ENCODE measurements at regions not wholly inside any gene's neighbourhood (a gene's known extent, or its start where the extent isn't known, plus 50 kb on each side); places are given as distances from the start of the nearest gene placed in this dataset.

GRCh38 chr6:82017288-82017687, 230.3 kb downstream of the IBTK start:
- H3K4me1 ChIP-seq (ENCODE audit: control extremely low read depth in 1 of 4, control insufficient read depth in 4 of 4, insufficient read depth in 4 of 4, low read length in 3 of 4) = peaks cover 0 to 5% (median 1%) of the 10 kb centered on the region in 4 experiments
- CTCF ChIA-PET = interaction anchor here (0.7 kb wide), 1 partner anchor 11 kb away, joined by 5 read pairs; no protein-coding TSS in a partner anchor
- peak in 1 of 3 donors; percentile 12 for DNase-seq

GRCh38 chr6:82015526-82015925, 232.0 kb downstream of the IBTK start:
- POLR2A ChIA-PET = no interaction called here
- Histone ChIP-seq H3K27ac (ENCODE audit: insufficient read depth in 1 of 2, low read depth in 1 of 2, low read length in 2 of 2, poor library complexity in 1 of 2, severe bottlenecking in 2 of 2) (no peak overlapping the region), H3K36me3 (ENCODE audit: control insufficient read depth in 4 of 4, insufficient read depth in 4 of 4, low read length in 3 of 4) (no peaks in the 10 kb centered on the region), H3K4me3 (ENCODE audit: control insufficient read depth in 1 of 7, extremely low read depth in 1 of 7, insufficient read depth in 4 of 7, low read depth in 2 of 7, low read length in 6 of 7) (no peak overlapping the region), H3K9me3 (ENCODE audit: control extremely low read depth in 1 of 5, control insufficient read depth in 4 of 5, insufficient read depth in 2 of 5, low read depth in 1 of 5, low read length in 4 of 5) (no peaks in the 10 kb centered on the region), H3K4me1 (ENCODE audit: control extremely low read depth in 1 of 4, control insufficient read depth in 4 of 4, insufficient read depth in 4 of 4, low read length in 3 of 4) (peaks cover 0 to 5% (median 1%) of the 10 kb centered on the region in 4 experiments), H3K27me3 (replicated peaks in 2 of 5; ENCODE audit: control insufficient read depth in 4 of 5, insufficient read depth in 5 of 5, low read length in 4 of 5) (no peaks in the 10 kb centered on the region)
- no peak for DNase-seq
- WGBS (ENCODE audit: insufficient coverage) = no CpG with 5 or more reads among the region's 2 CpGs
- CTCF ChIA-PET = interaction anchor here (1.3 kb wide), 1 partner anchor 10 kb away, joined by 5 read pairs; no protein-coding TSS in a partner anchor

More at GRCh38 chr6:82017288-82017687, 230.3 kb downstream of the IBTK start:
- POLR2A ChIA-PET = no interaction called here
- no peaks in the 10 kb centered on the region for H3K9me3 ChIP-seq (ENCODE audit: control extremely low read depth in 1 of 5, control insufficient read depth in 4 of 5, insufficient read depth in 2 of 5, low read depth in 1 of 5, low read length in 4 of 5)
- H3K27me3 ChIP-seq (replicated peaks in 2 of 5; ENCODE audit: control insufficient read depth in 4 of 5, insufficient read depth in 5 of 5, low read length in 4 of 5) = no peaks in the 10 kb centered on the region
- H3K27ac ChIP-seq (ENCODE audit: insufficient read depth in 1 of 2, low read depth in 1 of 2, low read length in 2 of 2, poor library complexity in 1 of 2, severe bottlenecking in 2 of 2) = no peak overlapping the region
- H3K4me3 ChIP-seq (ENCODE audit: control insufficient read depth in 1 of 7, extremely low read depth in 1 of 7, insufficient read depth in 4 of 7, low read depth in 2 of 7, low read length in 6 of 7) = no peak overlapping the region
- no peaks in the 10 kb centered on the region for H3K36me3 ChIP-seq (ENCODE audit: control insufficient read depth in 4 of 4, insufficient read depth in 4 of 4, low read length in 3 of 4)

GRCh38 chr6:82015043-82015442, 232.5 kb downstream of the IBTK start:
- ChIA-PET POLR2A (no interaction called here), CTCF (interaction anchor here (1.3 kb wide), 1 partner anchor 9 kb away, joined by 5 read pairs; no protein-coding TSS in a partner anchor)
- Histone ChIP-seq H3K27ac (ENCODE audit: insufficient read depth in 1 of 2, low read depth in 1 of 2, low read length in 2 of 2, poor library complexity in 1 of 2, severe bottlenecking in 2 of 2) (no peak overlapping the region), H3K9me3 (ENCODE audit: control extremely low read depth in 1 of 5, control insufficient read depth in 4 of 5, insufficient read depth in 2 of 5, low read depth in 1 of 5, low read length in 4 of 5) (no peaks in the 10 kb centered on the region), H3K27me3 (replicated peaks in 2 of 5; ENCODE audit: control insufficient read depth in 4 of 5, insufficient read depth in 5 of 5, low read length in 4 of 5) (no peaks in the 10 kb centered on the region), H3K4me1 (ENCODE audit: control extremely low read depth in 1 of 4, control insufficient read depth in 4 of 4, insufficient read depth in 4 of 4, low read length in 3 of 4) (peaks cover 0 to 5% (median 1%) of the 10 kb centered on the region in 4 experiments), H3K36me3 (ENCODE audit: control insufficient read depth in 4 of 4, insufficient read depth in 4 of 4, low read length in 3 of 4) (no peaks in the 10 kb centered on the region), H3K4me3 (ENCODE audit: control insufficient read depth in 1 of 7, extremely low read depth in 1 of 7, insufficient read depth in 4 of 7, low read depth in 2 of 7, low read length in 6 of 7) (no peak overlapping the region)
- peak in 2 of 3 donors; percentile 57 to 64 for DNase-seq
- WGBS (ENCODE audit: insufficient coverage) = 86% methylated on average over 1 of the region's 2 CpGs

GRCh38 chr6:82013561-82014530, 233.7 kb downstream of the IBTK start:
- H3K9me3 ChIP-seq (ENCODE audit: control extremely low read depth in 1 of 5, control insufficient read depth in 4 of 5, insufficient read depth in 2 of 5, low read depth in 1 of 5, low read length in 4 of 5) = peaks cover 0 to 3% (median 0%) of the 10 kb centered on the region in 5 experiments
- H3K27me3 ChIP-seq (replicated peaks in 2 of 5; ENCODE audit: control insufficient read depth in 4 of 5, insufficient read depth in 5 of 5, low read length in 4 of 5) = no peaks in the 10 kb centered on the region
- no peaks in the 10 kb centered on the region for H3K36me3 ChIP-seq (ENCODE audit: control insufficient read depth in 4 of 4, insufficient read depth in 4 of 4, low read length in 3 of 4)
- CTCF ChIA-PET = interaction anchor here (1.3 kb wide), 1 partner anchor 8 kb away, joined by 5 read pairs; no protein-coding TSS in a partner anchor
- WGBS (ENCODE audit: insufficient coverage) = no CpG with 5 or more reads among the region's 3 CpGs
- H3K4me3 ChIP-seq (ENCODE audit: control insufficient read depth in 1 of 7, extremely low read depth in 1 of 7, insufficient read depth in 4 of 7, low read depth in 2 of 7, low read length in 6 of 7) = no peak overlapping the region
- H3K4me1 ChIP-seq (ENCODE audit: control extremely low read depth in 1 of 4, control insufficient read depth in 4 of 4, insufficient read depth in 4 of 4, low read length in 3 of 4) = peaks cover 0 to 5% (median 1%) of the 10 kb centered on the region in 4 experiments
- POLR2A ChIA-PET = no interaction called here
- no peak for DNase-seq
- no peak overlapping the region for H3K27ac ChIP-seq (ENCODE audit: insufficient read depth in 1 of 2, low read depth in 1 of 2, low read length in 2 of 2, poor library complexity in 1 of 2, severe bottlenecking in 2 of 2)

- ChIA-PET POLR2A (interaction anchor here (0.7 kb wide), 1 partner anchor 248 kb away, joined by 3 read pairs; no protein-coding TSS in a partner anchor), CTCF (interaction anchor here (0.6 to 2.5 kb wide), 10 partner anchors 9 to 975 kb away, joined by 3 to 7 read pairs (median 4); no protein-coding TSS in a partner anchor)
- WGBS (ENCODE audit: insufficient coverage) = 88% methylated on average over 2 of the region's 5 CpGs
- DNase-seq = peak; percentile 33 to 59 (median 53)
- Histone ChIP-seq H3K36me3 (ENCODE audit: control insufficient read depth in 4 of 4, insufficient read depth in 4 of 4, low read length in 3 of 4) (no peaks in the 10 kb centered on the region), H3K27me3 (replicated peaks in 2 of 5; ENCODE audit: control insufficient read depth in 4 of 5, insufficient read depth in 5 of 5, low read length in 4 of 5) (no peaks in the 10 kb centered on the region), H3K9me3 (ENCODE audit: control extremely low read depth in 1 of 5, control insufficient read depth in 4 of 5, insufficient read depth in 2 of 5, low read depth in 1 of 5, low read length in 4 of 5) (peaks cover 0 to 13% (median 3%) of the 10 kb centered on the region in 5 experiments), H3K4me3 (ENCODE audit: control insufficient read depth in 1 of 7, extremely low read depth in 1 of 7, insufficient read depth in 4 of 7, low read depth in 2 of 7, low read length in 6 of 7) (no peak overlapping the region), H3K4me1 (ENCODE audit: control extremely low read depth in 1 of 4, control insufficient read depth in 4 of 4, insufficient read depth in 4 of 4, low read length in 3 of 4) (no peaks in the 10 kb centered on the region), H3K27ac (ENCODE audit: insufficient read depth in 1 of 2, low read depth in 1 of 2, low read length in 2 of 2, poor library complexity in 1 of 2, severe bottlenecking in 2 of 2) (no peak overlapping the region)
Observed at GRCh38 chr6:82006027-82006738, 241.4 kb downstream of the IBTK start.

- POLR2A ChIA-PET = no interaction called here
- Histone ChIP-seq H3K4me3 (ENCODE audit: control insufficient read depth in 1 of 7, extremely low read depth in 1 of 7, insufficient read depth in 4 of 7, low read depth in 2 of 7, low read length in 6 of 7) (no peak overlapping the region), H3K9me3 (ENCODE audit: control extremely low read depth in 1 of 5, control insufficient read depth in 4 of 5, insufficient read depth in 2 of 5, low read depth in 1 of 5, low read length in 4 of 5) (peaks cover 0 to 4% (median 1%) of the 10 kb centered on the region in 5 experiments), H3K27ac (ENCODE audit: insufficient read depth in 1 of 2, low read depth in 1 of 2, low read length in 2 of 2, poor library complexity in 1 of 2, severe bottlenecking in 2 of 2) (no peak overlapping the region), H3K4me1 (ENCODE audit: control extremely low read depth in 1 of 4, control insufficient read depth in 4 of 4, insufficient read depth in 4 of 4, low read length in 3 of 4) (peaks cover 0 to 22% (median 10%) of the 10 kb centered on the region in 4 experiments), H3K27me3 (replicated peaks in 2 of 5; ENCODE audit: control insufficient read depth in 4 of 5, insufficient read depth in 5 of 5, low read length in 4 of 5) (no peaks in the 10 kb centered on the region), H3K36me3 (ENCODE audit: control insufficient read depth in 4 of 4, insufficient read depth in 4 of 4, low read length in 3 of 4) (no peaks in the 10 kb centered on the region)
- no peak for DNase-seq
- CTCF ChIA-PET = interaction anchor here (0.8 kb wide), 1 partner anchor 20 kb away, joined by 3 read pairs; no protein-coding TSS in a partner anchor
Observed at GRCh38 chr6:82000551-82000950, 247.0 kb downstream of the IBTK start.

Data from common myeloid progenitor, CD34-positive (primary cell).